T-helper 2 cell treated with Interferon-gamma antibody and Interleukin-4, amounts not matched to agents 100 ng/mL and 5 ng/mL, for 36 hours (primary cell): ENCODE measurements at regions not wholly inside any gene's neighbourhood (a gene's known extent, or its start where the extent isn't known, plus 50 kb on each side); places are given as distances from the start of the nearest gene placed in this dataset.

Experiments used
- intact Hi-C: fragments of 100-400 bp; cut with micrococcal nuclease; formaldehyde crosslinking; loops from one replicate; pipeline ENCODE4 v1.15.1; 2023

DNA sequence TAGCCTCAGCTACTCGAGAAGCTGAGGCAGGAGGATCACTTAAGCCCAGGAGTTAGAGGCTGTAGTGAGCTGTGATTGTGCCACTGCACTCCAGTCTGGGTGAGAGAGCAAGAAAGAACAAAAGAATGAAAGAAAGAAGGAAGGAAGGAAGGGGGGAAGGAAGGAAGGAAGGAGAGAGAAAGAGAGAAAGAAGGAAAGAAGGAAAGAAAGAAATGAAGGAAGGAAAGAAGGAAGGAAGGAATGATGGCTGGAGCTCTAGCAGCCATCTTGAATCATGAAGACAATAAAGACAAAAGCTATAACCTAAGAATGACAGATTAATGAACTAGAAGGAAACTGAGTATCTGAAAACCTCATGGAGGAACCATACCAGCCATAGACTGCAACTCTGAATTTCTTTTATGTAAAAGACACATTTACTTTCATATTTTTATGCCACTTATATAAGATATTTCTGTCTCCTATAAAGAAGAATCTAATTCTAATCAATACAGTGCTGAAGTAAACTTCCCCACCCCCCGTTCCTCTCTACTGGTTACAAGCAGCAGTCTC, 522.3 kb upstream of the JARID2 start:
- intact Hi-C loops: no loop called here

DNA sequence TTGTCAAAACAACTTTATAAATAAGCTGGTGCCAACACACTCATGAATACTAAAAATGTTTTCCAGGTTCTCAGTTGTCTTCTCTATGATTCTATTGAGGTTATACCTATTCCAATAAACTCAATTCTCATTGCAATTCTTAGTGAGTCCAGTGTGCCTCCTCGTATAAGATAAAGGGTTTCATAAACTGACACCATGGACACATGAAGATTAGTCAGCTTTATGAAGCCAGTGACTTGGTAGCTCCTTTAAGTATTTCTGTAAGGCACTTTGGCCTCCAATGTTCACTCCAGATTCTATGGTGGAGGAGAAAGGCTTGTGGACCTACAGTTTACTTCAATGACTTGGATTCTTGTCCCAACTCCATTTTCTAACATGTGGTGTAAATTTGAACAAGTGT, 521.3 kb upstream of the JARID2 start:
- intact Hi-C loops: no loop called here

GRCh38 chr6:14726816-14727493, 518.9 kb upstream of the JARID2 start:
- intact Hi-C loops: no loop called here

GRCh38 chr6:14727494-14728395, 518.1 kb upstream of the JARID2 start:
- intact Hi-C loops: no loop called here

DNA sequence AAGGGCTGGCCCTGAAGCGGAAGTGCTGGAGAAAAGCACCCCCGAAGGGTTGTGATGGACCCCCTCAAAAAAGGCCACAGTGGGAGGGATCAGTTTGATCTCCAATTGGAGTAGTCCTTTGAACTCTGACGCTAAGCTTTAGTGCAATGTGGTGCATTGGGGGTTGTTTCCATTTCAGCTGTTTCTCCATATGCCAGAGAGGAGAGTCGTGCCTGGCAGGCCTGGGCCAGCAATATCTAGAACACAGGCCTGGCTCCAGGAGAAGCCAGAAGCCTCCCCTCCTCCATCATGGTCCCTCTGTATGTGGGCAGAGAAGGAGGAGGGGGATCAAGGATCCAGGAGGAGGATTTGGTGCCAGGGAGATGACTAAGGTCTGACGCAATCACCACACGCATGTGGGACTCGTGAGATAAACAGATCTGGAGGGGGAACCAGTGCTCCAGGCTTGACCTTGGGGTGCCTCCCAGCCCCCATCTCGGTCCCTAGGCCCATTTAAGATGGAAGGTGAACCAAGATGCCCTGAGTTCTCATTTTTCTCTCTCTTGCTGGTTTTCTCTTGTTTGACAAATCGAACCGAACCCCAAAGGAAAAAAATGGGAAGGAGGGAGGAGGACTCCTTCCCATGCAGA, 517.4 kb upstream of the JARID2 start:
- intact Hi-C loops: no loop called here

DNA sequence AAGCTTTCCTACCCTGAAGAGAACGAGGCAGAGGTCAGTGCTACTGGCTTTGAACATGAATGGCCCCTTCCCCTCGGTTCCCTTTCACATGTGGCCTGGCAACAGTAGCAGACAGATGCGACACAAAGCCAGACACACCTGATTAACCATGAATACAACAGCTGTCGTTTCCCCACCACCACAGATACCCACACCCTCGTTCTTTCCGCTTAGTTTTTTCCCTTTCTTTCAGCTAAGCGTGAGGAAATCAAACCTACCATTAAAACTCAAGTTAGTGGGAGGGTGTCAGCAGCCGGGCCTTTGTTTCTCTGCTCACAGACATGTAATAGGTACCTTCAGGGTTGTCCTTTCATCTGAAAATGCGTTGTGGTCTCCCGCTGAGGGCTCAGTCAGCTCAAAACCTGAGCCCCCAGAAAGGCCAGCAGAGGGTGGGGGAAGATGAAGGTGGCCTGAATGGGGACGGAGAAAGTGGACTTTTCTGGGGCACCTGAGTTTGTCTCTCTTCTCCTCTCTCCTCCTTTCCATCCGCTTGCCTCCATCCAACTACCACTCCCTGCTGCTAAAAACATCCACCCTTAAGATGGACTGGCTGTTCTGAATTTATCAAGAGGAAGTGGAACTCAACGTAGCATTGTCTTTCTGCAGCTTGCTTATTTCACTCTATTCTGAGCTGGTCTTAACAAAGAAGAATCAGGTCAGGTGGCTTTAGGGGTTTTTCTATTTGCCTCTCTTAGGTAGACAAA, 516.6 kb upstream of the JARID2 start:
- intact Hi-C loops: no loop called here

- intact Hi-C loops: loop anchor here (5.0 kb wide), 2 partner anchors 68 to 517 kb away; partner anchors contain the start of gene JARID2
Measured at GRCh38 chr6:14730654-14731053, 515.2 kb upstream of the JARID2 start.

DNA sequence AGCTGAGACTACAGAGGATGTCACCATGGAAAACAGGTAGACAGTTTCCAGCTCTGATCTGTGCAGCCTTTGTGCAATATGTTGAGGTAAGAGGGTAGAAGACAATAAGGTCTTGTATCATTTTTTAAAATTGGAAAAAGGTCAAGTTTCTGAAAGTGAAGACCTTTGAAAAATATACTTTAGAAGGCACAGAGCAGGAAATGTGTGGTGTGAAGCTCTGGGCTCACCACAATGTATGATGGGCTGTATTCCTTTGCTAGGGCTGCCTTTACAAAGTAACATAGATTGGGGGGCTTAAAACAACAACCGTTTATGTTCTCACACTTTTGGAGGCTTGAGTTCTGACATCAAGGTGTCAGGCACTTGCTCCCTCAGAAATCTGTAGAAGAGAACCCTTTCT, 514.3 kb upstream of the JARID2 start:
- intact Hi-C loops: loop anchor here (5.0 kb wide), 2 partner anchors 69 to 516 kb away; partner anchors contain the start of gene JARID2

DNA sequence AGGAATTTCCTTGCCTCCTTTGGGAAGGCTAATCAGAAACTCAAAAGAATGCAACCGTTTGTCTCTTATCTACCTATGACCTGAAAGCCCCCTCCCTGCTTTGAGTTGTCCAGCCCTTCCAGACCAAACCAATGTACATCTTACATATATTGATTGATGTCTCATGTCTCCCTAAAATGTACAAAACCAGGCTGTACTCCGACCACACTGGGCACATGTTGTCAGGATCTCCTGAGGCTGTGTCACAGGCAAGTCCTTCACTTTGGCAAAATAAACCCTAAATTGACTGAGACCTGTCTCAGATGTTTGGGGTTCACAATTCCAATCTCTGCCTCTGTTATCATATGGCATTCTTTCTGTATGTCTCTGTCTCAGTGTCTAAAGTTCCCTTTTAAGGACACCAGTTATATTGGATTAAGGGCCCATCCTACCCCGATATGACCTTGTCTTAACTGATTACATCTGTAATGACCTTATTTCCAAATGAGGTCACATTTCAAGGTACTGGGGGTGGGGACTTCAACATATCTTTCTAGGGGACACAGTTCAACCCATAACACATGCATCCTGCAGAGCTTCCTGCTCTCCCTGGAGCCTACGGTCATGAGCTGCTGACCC, 513.5 kb upstream of the JARID2 start:
- intact Hi-C loops: loop anchor here (5.0 kb wide), 2 partner anchors 70 to 515 kb away; partner anchors contain the start of gene JARID2

DNA sequence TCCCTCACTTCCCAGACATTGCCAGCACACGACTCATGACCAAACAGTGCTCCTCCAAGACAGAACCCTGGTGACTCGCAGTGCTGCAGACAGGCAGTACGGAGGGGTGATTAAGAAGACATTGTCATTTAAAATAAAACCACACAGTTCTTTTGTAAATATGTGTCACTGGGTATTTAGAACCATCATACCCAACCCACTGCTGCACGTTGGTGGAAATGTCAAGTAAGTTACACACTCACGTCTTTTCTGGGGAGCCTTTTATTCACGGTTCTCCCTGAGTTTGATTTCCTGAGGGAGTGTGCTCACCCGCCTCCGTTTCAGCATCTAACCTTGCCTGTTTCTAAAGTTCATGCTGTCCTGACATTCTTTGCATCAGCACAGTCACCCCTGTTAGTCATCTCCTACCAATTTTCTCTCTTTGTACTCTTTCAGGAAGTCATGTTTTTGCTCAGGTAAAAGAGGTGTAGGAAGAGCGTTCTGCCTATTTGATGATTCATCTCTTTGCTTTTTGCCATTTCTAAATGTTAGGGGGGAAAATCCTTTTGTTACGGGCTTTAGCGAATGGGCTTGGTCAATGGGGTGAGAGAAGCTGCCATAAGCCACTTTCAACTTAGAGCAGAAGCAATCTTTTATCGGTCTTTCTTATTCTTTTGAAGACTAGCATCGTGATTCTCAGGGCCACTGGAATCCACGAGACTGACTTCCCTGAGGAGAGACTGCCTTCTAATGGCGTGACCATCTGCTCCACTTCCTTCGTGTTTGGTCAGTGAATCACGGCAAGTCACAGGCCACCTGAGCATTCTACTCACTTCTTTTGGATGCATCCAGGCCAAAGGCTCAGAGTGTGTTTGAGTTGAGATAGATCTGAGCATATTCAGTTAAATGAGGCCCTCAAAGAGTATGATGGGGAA, 512.8 kb upstream of the JARID2 start:
- intact Hi-C loops: loop anchor here (5.0 kb wide), 2 partner anchors 71 to 514 kb away; partner anchors contain the start of gene JARID2

DNA sequence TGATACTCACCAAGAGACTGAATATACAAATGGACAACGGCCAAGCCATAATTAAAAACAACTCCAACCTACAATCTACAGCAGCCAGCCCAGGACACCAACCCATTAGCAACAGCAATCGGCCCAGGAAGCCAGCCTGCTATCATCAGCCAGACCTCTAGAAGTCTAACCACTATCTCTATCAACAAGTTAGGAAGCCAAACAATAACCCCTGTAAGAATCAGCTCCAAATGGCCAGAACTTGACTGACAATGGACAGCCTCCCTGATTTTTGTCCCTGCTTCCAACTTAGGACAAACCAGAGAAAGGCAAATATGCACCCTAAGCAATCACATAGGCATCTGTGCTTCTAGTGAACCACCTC, 511.8 kb upstream of the JARID2 start:
- intact Hi-C loops: loop anchor here (2.0 to 5.0 kb wide), 4 partner anchors 17 to 513 kb away; partner anchors contain the start of gene JARID2

GRCh38 chr6:14734416-14735340, 511.2 kb upstream of the JARID2 start:
- intact Hi-C loops: loop anchor here (1.0 to 5.0 kb wide), 5 partner anchors 9 to 513 kb away; partner anchors contain the start of gene JARID2

DNA sequence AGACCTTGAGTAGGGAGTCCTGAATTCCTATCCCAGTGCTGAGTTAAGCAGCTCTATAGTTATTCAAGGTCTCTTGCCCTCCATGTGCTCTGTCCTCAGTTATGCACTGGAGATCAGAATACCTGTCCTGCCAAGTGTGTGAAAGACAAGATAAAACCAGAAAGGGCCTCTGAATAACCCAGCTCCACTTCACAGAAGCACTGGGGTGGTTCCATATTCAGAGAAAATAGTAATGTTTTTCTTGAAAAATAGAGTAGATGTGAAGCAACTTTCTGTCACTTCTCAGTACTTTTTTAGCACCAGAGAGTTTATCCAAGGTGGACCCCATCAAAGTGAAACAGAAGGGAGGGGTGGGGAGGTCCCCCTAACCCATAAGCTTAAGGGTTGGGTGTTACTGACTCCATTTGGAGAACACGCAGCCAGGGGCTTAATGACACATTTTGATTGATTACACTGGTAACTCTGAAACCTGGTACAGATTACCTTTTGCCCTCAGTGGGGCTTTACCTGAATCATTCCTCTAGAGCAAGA, 509.8 kb upstream of the JARID2 start:
- intact Hi-C loops: loop anchor here (1.0 to 2.0 kb wide), 3 partner anchors 7 to 283 kb away; no protein-coding TSS in a partner anchor

- intact Hi-C loops: no loop called here
Measured at GRCh38 chr6:14736554-14736953, 509.3 kb upstream of the JARID2 start.

GRCh38 chr6:14738497-14738896, 507.4 kb upstream of the JARID2 start:
- intact Hi-C loops: no loop called here

GRCh38 chr6:14738933-14739332, 506.9 kb upstream of the JARID2 start:
- intact Hi-C loops: no loop called here

- intact Hi-C loops: loop anchor here (5.0 kb wide), 1 partner anchor 463 kb away; no protein-coding TSS in a partner anchor
Measured at GRCh38 chr6:14739827-14740226, 506.0 kb upstream of the JARID2 start.

GRCh38 chr6:14742171-14742570, 503.7 kb upstream of the JARID2 start:
- intact Hi-C loops: loop anchor here (5.0 kb wide), 1 partner anchor 465 kb away; no protein-coding TSS in a partner anchor
